Activated naive CD8-positive, alpha-beta T cell treated with anti-CD3 and anti-CD28 coated beads, Interleukin-2, amount 10 ng/mL, durations not matched to agents 7 days and 5 days (primary cell): ENCODE measurements at regions not wholly inside any gene's neighbourhood (a gene's known extent, or its start where the extent isn't known, plus 50 kb on each side); places are given as distances from the start of the nearest gene placed in this dataset.
"Not testable (repeated sequence)": the region's sequence is repeated elsewhere in the genome, so short reads cannot be mapped to it uniquely, and the experiment has no call there.

Experiments used
- ATAC-seq: fragments of 150-1000 bp; cut with Tn5 transposase; one replicate; pipeline ENCODE4 v1.10.0; 2021; ENCODE audit warnings: low read depth, moderate library complexity
- POLR2A ChIA-PET: fragments of 350-600 bp; sonication (Branson Sonifier 250); formaldehyde crosslinking; loops from one replicate; lab custom pipeline; 2021; ENCODE audit warnings: antibody characterized with exemption; lab: Charles Lee
- DNase-seq: peaks from one replicate; pipeline ENCODE4 v3.0.0; 2021
- H3K27ac Mint-ChIP-seq: one replicate; pipeline ENCODE4 v1.8.0; 2022; ENCODE audit warnings: mild to moderate bottlenecking, mixed read lengths
- H3K27me3 Mint-ChIP-seq: one replicate; pipeline ENCODE4 v1.8.0; 2022; ENCODE audit warnings: mild to moderate bottlenecking, moderate library complexity, mixed read lengths
- H3K36me3 Mint-ChIP-seq: one replicate; pipeline ENCODE4 v1.8.0; 2021; ENCODE audit warnings: mild to moderate bottlenecking, mixed read lengths
- H3K4me1 Mint-ChIP-seq: one replicate; pipeline ENCODE4 v1.8.0; 2021; ENCODE audit warnings: mixed read lengths
- H3K4me3 Mint-ChIP-seq: one replicate; pipeline ENCODE4 v1.8.0; 2022; ENCODE audit warnings: mild to moderate bottlenecking, moderate library complexity, mixed read lengths
- H3K9me3 Mint-ChIP-seq: one replicate; pipeline ENCODE4 v1.8.0; 2021; ENCODE audit warnings: mixed read lengths

GRCh38 chr2:175293195-175293594 is 111.7 kb upstream of the ATP5MC3 start:
- Mint-ChIP-seq H3K4me1 (no peaks in the 10 kb centered on the region), H3K9me3 (no peaks in the 10 kb centered on the region), H3K27me3 (peaks cover 23% of the 10 kb centered on the region), H3K4me3 (no peak overlapping the region), H3K36me3 (no peaks in the 10 kb centered on the region), H3K27ac (no peak overlapping the region)
- no peak for DNase-seq
- POLR2A ChIA-PET, result no interaction called here
- no peak for ATAC-seq

GRCh38 chr2:175282886-175283285 is 101.4 kb upstream of the ATP5MC3 start:
- no peak for ATAC-seq
- Mint-ChIP-seq H3K27me3 (peaks cover 5% of the 10 kb centered on the region), H3K36me3 (no peaks in the 10 kb centered on the region), H3K4me1 (no peaks in the 10 kb centered on the region), H3K27ac (no peak overlapping the region), H3K9me3 (no peaks in the 10 kb centered on the region), H3K4me3 (no peak overlapping the region)
- DNase-seq, result no peak
- POLR2A ChIA-PET, result no interaction called here

GRCh38 chr2:175282300-175282699 is 100.8 kb upstream of the ATP5MC3 start:
- Mint-ChIP-seq H3K4me1 (no peaks in the 10 kb centered on the region), H3K4me3 (no peak overlapping the region), H3K27ac (no peak overlapping the region), H3K9me3 (no peaks in the 10 kb centered on the region), H3K27me3 (peaks cover 5% of the 10 kb centered on the region), H3K36me3 (no peaks in the 10 kb centered on the region)
- peak; percentile 63 for ATAC-seq
- no peak for DNase-seq
- POLR2A ChIA-PET, result no interaction called here

GRCh38 chr2:175277772-175278171 is 96.3 kb upstream of the ATP5MC3 start:
- H3K27me3 Mint-ChIP-seq, result peaks cover 8% of the 10 kb centered on the region
- H3K4me1 Mint-ChIP-seq, result no peaks in the 10 kb centered on the region
- no peaks in the 10 kb centered on the region for H3K9me3 Mint-ChIP-seq
- DNase-seq, result no peak
- no peak overlapping the region for H3K4me3 Mint-ChIP-seq
- no peaks in the 10 kb centered on the region for H3K36me3 Mint-ChIP-seq
- POLR2A ChIA-PET, result no interaction called here
- ATAC-seq, result no peak
- no peak overlapping the region for H3K27ac Mint-ChIP-seq

- no peaks in the 10 kb centered on the region for H3K36me3 Mint-ChIP-seq
- H3K4me3 Mint-ChIP-seq, result no peak overlapping the region
Measured at GRCh38 chr2:175275539-175275938, 94.0 kb upstream of the ATP5MC3 start.

GRCh38 chr2:175259164-175259563 is 77.7 kb upstream of the ATP5MC3 start:
- Mint-ChIP-seq H3K27ac (no peak overlapping the region), H3K4me1 (no peaks in the 10 kb centered on the region), H3K4me3 (no peak overlapping the region), H3K36me3 (no peaks in the 10 kb centered on the region), H3K9me3 (peaks cover 3% of the 10 kb centered on the region), H3K27me3 (peaks cover 11% of the 10 kb centered on the region)
- no peak for DNase-seq
- POLR2A ChIA-PET, result no interaction called here
- ATAC-seq, result no peak

More at GRCh38 chr2:175275539-175275938, 94.0 kb upstream of the ATP5MC3 start:
- no peaks in the 10 kb centered on the region for H3K4me1 Mint-ChIP-seq
- POLR2A ChIA-PET, result no interaction called here
- ATAC-seq (no peak), DNase-seq (no peak)
- H3K9me3 Mint-ChIP-seq, result no peaks in the 10 kb centered on the region
- H3K27me3 Mint-ChIP-seq, result peaks cover 16% of the 10 kb centered on the region
- no peak overlapping the region for H3K27ac Mint-ChIP-seq

GRCh38 chr2:175256806-175257585 is 75.5 kb upstream of the ATP5MC3 start:
- peaks cover 3% of the 10 kb centered on the region for H3K9me3 Mint-ChIP-seq
- H3K27ac Mint-ChIP-seq, result no peak overlapping the region
- no peak for ATAC-seq
- no peaks in the 10 kb centered on the region for H3K4me1 Mint-ChIP-seq
- H3K4me3 Mint-ChIP-seq, result no peak overlapping the region
- POLR2A ChIA-PET, result no interaction called here
- no peaks in the 10 kb centered on the region for H3K36me3 Mint-ChIP-seq
- peaks cover 13% of the 10 kb centered on the region for H3K27me3 Mint-ChIP-seq
- no peak for DNase-seq

- ATAC-seq, H3K36me3 Mint-ChIP-seq, H3K27me3 Mint-ChIP-seq, H3K4me3 Mint-ChIP-seq, H3K9me3 Mint-ChIP-seq, DNase-seq, POLR2A ChIA-PET, H3K27ac Mint-ChIP-seq, H3K4me1 Mint-ChIP-seq: not testable (repeated sequence)
Measured at GRCh38 chr2:175256391-175256790, 74.9 kb upstream of the ATP5MC3 start.

- Mint-ChIP-seq H3K9me3 (peaks cover 3% of the 10 kb centered on the region), H3K27ac (no peak overlapping the region), H3K4me1 (no peaks in the 10 kb centered on the region), H3K27me3 (peaks cover 13% of the 10 kb centered on the region), H3K4me3 (no peak overlapping the region), H3K36me3 (no peaks in the 10 kb centered on the region)
- ATAC-seq, result no peak
- POLR2A ChIA-PET, result no interaction called here
- no peak for DNase-seq
Measured at GRCh38 chr2:175253871-175254270, 72.4 kb upstream of the ATP5MC3 start.

GRCh38 chr2:175251425-175252041 is 70.0 kb upstream of the ATP5MC3 start:
- no peak for ATAC-seq
- Mint-ChIP-seq H3K9me3 (peaks cover 3% of the 10 kb centered on the region), H3K27me3 (peaks cover 22% of the 10 kb centered on the region), H3K4me3 (no peak overlapping the region), H3K27ac (no peak overlapping the region), H3K4me1 (peaks cover 3% of the 10 kb centered on the region), H3K36me3 (no peaks in the 10 kb centered on the region)
- no peak for DNase-seq
- POLR2A ChIA-PET, result no interaction called here

- Mint-ChIP-seq H3K4me1 (peaks cover 3% of the 10 kb centered on the region), H3K9me3 (no peaks in the 10 kb centered on the region), H3K27ac (no peak overlapping the region), H3K4me3 (no peak overlapping the region), H3K27me3 (peaks cover 18% of the 10 kb centered on the region), H3K36me3 (no peaks in the 10 kb centered on the region)
- ATAC-seq, result no peak
- DNase-seq, result no peak
- POLR2A ChIA-PET, result no interaction called here
Measured at GRCh38 chr2:175247159-175247558, 65.6 kb upstream of the ATP5MC3 start.

- Mint-ChIP-seq H3K4me1 (peaks cover 3% of the 10 kb centered on the region), H3K4me3 (no peak overlapping the region), H3K36me3 (no peaks in the 10 kb centered on the region), H3K27me3 (peaks cover 25% of the 10 kb centered on the region), H3K27ac (no peak overlapping the region), H3K9me3 (peaks cover 2% of the 10 kb centered on the region)
- DNase-seq (no peak), ATAC-seq (no peak)
- POLR2A ChIA-PET, result no interaction called here
Measured at GRCh38 chr2:175244697-175245096, 63.2 kb upstream of the ATP5MC3 start.

- peaks cover 15% of the 10 kb centered on the region for H3K27me3 Mint-ChIP-seq
- H3K9me3 Mint-ChIP-seq, result peaks cover 10% of the 10 kb centered on the region
- H3K36me3 Mint-ChIP-seq, result peaks cover 5% of the 10 kb centered on the region
- H3K4me1 Mint-ChIP-seq, result no peaks in the 10 kb centered on the region
- ATAC-seq, result no peak
- POLR2A ChIA-PET, result no interaction called here
- H3K4me3 Mint-ChIP-seq, result no peak overlapping the region
- H3K27ac Mint-ChIP-seq, result no peak overlapping the region
- DNase-seq, result no peak
Measured at GRCh38 chr2:175241691-175242090, 60.2 kb upstream of the ATP5MC3 start.

- DNase-seq, H3K27ac Mint-ChIP-seq, ATAC-seq, H3K4me3 Mint-ChIP-seq, POLR2A ChIA-PET, H3K36me3 Mint-ChIP-seq, H3K4me1 Mint-ChIP-seq: not testable (repeated sequence)
- Mint-ChIP-seq H3K27me3 (peaks cover 15% of the 10 kb centered on the region), H3K9me3 (peaks cover 11% of the 10 kb centered on the region)
Measured at GRCh38 chr2:175240033-175240432, 58.5 kb upstream of the ATP5MC3 start.
